GM18858 (cell line): ENCODE measurements at regions not wholly inside any gene's neighbourhood (a gene's known extent, or its start where the extent isn't known, plus 50 kb on each side); places are given as distances from the start of the nearest gene placed in this dataset.

ENCODE experiments used
- ATAC-seq: cut with Tn5 transposase; IDR thresholded peaks from one replicate; pipeline ENCODE4 v1.9.1; 2021; ENCODE audit not compliant: unreplicated experiment

DNA sequence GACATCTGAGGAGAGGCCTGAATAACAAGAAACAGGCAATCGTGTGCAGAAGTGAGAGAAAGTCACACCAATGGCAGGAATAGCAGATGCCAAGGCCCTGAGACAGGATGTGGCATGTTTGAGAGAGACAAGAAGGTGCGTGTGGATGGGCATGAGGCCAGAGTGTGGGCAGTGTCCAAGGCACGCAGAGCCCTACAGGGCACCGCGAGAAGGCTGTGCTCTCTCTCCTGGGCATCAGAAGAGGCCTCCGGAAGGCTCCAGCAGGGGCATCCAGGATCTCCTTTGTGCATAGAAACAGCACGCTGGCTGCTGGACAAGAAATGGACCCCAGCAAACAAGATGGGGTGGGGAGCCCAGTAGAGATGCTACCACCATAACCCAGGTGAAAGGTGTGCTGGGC is 239.0 kb upstream of the RAB6C start:
- no peak for ATAC-seq

DNA sequence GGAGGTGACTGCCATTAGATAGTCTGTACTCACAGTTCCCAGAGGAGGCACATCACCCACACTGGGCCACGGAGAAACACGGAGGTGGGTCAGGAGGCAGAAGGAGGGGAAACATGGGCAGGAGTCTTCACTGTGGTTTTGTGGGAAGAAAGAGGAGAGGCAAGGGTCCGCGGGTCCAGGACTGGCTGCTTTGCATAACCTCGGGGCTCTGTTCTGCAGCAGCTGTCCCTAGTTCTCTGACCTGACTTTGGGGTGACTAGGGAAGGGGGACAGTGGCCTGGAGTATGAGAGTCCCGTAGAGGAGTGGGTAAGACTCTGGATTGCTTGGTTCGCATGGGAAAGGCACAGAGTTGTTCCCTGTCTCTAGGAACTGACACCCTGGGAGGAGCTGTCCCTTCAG is 238.3 kb upstream of the RAB6C start:
- no peak for ATAC-seq

DNA sequence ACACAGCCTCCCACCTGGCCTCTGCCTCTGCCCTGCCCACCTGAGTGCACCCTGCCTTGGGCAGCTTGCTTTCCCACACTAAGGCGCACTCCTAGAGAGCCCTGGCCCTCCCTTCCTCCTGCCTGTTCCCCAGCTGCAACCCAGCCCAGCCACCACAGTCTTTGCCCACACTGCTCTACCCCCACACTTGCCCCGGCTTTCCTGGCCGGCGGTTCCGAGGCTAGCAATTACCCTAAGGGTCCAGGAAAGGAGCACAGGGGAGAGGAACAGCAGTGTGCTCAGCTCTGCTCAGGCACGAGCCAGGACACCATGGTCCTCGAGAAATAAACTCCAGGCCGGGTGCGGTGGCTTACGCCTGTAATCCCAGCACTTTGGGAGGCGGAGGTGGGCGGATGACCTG is 237.8 kb upstream of the RAB6C start:
- ATAC-seq, result no peak

DNA sequence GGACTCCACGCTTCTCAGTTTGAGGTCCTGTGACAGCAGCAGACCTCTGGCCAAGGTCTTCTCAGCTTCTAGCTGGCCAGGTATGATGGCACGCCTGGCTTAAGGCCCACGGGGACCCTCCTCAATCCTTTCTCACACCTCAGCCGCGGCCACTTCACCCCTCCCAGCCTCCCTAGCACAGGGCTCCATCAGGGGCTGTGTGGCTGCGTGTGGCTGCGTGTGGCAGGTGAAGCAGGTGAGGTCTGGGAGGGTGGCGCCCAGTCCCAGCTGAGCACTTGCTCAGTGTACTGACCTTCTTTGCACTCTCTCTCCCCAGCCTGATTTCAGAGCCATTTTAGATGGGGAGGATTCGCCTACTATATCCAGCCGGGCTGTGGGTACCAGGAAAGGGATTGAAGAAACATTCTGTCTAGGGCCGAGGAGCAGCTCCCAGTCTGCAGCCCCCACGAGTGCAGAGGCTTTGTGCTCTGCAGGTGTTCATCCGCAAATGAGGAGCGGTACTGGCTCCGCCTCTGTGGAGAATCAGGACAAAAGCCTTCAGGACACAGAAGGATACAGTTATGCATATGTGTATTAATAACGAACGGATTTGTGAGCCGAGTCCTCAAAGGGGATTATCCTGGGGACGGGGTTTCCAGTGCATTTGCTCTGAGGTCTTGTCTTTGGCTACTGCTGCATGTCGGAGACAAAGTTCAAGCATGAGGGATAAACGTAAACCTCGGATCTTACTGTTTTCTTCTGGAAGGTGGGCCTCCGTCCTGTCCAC is 236.9 kb upstream of the RAB6C start:
- no peak for ATAC-seq

DNA sequence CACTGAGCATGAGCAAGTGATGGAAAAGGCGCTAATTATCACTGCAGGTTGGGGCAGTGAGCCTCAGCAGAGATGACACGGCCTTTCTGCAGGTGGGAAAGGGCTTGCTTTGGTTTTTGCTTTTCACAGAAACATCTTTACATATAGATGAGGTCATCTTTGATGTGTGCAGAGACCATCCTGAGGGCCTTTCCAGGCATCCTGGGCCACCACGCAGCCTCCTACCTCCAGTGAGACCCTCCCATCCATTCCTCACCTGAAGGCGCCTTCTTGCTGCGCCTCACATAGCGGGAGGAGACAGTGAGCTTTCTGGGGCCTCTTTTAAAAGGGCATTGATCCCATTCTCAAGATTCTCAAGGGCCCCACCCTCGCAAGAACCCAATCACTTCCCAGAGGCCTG is 235.3 kb upstream of the RAB6C start:
- ATAC-seq, result no peak

DNA sequence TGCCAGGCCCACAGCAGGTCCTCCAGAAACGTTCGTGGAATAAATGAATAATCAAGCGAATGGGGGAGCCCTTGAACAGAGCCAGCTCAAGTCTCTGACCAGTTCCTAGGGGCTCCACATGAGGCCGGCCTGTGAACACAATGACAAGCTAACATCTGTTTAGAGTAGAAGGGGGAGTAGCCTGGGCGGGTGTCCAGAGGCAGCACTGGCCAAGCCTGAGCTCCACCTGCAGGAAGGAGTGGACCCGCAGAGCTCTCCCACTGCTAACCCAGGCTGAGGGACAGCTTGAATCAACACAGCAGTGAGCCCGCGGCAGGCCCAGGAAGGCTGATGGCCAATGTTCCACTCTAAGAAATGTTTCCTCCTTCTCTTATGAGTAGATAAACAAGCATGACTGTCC is 234.8 kb upstream of the RAB6C start:
- no peak for ATAC-seq

DNA sequence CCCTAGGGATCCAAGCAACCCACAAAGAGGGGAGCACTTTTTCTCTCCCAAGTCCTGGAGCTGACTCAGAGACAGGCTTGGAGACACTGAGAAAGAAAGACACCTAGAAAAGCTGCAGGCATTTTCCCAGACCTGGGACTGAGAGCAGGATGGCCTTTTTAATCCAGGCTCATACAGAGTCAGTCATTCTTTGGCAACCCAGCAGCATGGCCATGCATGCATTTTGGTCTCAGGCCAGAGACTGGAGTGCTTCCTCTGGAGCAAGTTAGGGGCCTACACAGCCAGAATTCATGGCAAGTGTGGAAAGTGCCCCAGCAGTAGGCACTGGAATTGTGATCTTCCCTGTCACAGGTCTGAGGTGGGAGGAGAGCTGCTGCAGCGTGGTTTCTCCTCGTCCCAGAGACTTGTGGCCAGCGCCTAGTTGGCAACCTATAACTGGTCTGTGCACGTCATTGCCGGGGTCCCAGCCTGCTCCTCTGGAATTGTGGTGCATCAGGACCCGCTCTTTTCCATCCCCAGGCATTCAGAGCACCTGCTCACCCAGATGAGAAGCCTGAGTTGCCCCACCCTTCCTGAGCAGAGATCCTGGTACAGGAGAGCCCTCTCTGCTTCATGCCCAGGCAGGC is 231.9 kb upstream of the RAB6C start:
- ATAC-seq, result no peak

DNA sequence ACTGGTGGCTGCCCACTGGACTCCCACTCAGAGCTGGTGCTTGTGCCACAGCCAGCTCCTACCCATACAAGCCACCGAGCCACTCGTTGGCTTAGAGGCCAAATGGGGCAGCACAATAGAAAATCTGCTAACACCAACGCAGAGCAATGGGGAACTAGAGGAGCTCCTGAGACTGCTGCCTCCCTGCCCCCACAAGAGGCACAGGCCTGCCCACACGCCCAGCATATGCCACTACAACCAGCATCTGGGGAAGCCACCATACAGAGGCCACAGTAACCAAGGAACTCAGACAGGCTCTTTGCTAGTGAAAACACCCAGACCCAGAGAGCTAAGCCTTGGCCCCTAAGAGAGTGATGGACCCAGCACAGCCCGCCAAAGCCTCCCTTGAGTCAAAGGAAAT is 231.2 kb upstream of the RAB6C start:
- ATAC-seq, result no peak

DNA sequence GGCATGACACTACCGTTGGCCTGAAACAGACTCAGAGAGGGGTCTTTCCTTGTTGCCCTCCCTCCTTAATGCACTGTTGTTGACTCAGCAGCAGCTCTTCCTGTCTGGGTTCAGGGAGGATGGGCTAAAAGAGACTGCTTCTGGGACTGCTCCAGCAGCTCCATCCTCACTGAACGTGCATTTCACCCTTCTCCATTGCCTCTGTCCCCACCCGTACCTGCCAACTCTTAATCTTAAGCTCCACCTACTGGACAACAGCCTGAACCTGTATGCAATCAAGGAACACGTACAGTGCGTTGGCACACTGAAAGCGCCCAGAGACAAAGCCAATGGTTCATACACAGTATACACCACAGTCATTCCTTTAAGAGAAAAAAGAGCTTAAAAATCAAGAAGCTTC is 230.8 kb upstream of the RAB6C start:
- ATAC-seq, result no peak

DNA sequence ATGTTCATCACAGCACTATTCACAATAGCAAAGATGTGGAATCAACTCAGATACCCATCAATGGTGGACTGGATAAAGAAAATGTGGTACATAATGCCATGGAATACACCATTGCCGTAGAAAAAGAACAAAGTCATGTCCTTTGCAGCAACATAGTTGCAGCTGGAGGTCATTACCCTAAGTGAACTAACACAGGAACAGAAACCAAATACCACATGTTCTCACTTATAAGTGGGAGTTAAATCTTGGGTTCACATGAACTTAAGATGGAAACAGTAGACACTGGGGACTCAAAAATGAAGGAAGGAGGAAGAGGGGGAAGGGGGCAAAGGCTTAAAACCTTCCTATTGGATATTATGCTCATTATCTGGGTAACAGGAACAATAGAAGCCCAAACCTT is 228.1 kb upstream of the RAB6C start:
- ATAC-seq, result no peak

DNA sequence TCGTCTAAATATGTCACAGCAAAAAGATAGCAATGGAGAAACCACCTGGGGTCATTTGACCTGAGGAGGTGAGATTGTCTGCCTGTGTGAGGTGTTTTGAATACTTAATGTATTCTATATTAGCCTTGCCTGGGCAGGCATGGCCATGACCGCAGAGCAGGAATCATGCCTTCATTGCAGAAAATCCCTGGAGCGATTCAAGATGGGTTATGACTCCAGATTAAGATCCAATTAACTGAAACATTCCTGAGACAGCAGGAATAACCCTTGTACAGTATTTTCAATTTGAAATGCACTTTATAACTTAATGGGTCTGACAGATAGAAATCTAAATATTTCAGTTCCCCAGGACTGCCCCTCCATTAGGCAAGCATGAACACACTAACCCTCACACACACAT is 227.3 kb upstream of the RAB6C start:
- no peak for ATAC-seq

DNA sequence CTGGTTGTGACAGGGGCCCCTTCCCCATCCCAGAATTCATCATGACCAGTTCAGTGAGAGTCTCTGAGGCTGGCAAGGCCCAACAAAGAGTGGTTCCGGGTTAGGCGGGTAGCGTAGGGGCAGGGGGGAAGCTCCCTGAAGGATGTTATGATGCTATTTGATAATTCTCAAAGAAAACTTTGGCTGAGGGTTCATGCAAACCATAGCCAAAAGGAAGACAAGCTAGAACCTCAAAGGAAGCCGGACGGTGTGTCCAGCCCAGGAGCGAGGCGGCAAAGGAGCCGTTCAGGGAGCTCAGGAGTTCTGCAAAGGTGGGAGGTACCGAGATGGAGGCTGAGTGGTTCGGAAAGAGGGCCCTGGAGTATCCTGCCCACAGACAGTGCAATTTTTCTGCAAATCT is 226.8 kb upstream of the RAB6C start:
- no peak for ATAC-seq

DNA sequence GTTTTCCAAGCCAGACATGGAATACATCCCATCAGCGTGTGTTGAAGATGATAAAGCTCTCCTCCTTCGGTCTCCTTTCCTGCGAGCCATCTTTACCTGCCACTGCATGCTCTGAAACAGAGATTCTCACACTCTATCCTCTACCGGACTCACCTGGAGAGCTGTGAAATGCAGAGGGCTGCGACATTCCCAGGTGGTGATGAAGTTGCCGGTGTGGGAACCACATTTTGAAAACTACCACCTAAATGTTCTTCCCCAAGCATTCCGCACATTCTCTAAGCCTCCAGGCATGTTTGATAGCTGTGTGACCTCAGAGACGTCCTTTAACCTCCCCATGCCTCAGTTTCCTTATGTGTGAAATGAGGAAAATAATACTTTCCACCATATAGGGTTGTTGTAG is 226.2 kb upstream of the RAB6C start:
- ATAC-seq, result no peak

DNA sequence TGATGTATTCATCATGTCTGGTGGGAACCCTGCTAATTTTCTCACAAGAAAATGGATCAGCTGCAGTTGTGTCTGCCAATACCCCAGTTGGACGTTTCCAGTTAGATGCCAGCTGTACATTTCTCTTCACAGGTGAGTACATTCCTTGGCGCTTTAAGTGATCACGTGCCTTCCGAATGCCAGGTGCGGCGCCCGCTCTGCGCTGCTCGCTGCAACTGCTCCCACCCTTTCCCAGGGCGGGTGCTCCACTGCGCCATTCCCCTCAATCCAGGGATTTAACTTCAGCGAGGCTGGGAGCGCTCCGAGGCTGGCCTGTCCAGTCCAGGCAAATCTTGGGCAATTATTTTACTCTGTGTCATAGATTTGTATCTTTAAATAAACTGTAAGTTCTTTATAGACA is 225.0 kb upstream of the RAB6C start:
- ATAC-seq, result no peak

DNA sequence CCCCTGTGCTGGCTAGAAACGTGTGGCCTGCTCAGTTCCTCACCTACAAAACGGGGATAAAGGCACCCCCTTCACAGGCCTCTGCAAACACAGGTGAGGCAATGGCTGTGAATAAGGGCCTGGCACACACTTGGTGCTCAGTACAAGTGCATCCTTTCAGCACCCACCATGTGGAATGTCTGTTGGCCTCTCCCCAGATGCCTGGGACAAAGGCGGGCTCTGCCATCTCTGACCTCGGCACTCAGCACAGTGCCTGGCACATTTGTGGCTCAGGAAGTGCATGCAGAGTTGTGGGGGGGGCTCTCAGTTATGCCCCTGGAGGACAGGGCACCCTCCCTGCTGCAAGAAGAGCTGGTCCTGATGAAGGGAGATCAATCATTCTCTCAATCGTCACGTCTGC is 224.6 kb upstream of the RAB6C start:
- no peak for ATAC-seq

DNA sequence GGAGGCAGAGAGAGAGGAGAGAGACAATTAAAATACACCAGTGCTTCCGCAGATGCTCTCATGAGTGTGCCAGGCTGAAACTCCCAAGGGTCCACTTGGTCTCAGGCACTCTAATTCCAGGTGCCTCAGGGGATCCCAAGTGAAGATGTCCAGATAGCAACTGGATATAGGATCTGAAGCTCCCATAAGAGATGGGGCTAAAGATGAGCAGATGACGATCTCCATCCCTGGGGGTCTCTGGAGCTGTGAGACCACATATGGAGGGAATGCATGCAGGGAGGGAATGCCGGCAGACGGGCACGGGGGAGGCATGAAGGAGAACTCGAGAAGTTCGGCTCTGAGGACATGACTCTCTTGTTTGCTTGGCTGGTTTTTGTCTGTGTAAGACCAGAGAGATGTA is 223.7 kb upstream of the RAB6C start:
- no peak for ATAC-seq

DNA sequence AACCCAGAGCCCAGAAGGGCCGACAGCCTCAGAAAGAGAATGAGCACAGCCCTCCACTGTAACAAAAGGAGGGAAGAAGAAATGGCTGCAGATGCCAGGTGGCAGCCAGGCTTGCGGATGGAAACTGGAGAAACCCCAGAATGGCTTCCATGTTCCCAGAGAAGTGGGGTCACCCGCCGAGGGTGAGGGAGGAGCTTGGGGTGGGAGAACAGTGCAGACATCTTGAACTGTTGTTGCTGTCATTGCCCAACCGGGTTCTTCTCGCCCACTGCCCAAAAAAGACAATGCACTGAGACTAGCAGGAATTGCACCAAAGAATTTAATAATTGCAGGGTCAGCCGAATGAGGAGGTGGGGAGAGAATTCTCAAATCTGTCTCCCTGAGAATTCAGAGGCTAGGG is 223.2 kb upstream of the RAB6C start:
- ATAC-seq, result no peak

DNA sequence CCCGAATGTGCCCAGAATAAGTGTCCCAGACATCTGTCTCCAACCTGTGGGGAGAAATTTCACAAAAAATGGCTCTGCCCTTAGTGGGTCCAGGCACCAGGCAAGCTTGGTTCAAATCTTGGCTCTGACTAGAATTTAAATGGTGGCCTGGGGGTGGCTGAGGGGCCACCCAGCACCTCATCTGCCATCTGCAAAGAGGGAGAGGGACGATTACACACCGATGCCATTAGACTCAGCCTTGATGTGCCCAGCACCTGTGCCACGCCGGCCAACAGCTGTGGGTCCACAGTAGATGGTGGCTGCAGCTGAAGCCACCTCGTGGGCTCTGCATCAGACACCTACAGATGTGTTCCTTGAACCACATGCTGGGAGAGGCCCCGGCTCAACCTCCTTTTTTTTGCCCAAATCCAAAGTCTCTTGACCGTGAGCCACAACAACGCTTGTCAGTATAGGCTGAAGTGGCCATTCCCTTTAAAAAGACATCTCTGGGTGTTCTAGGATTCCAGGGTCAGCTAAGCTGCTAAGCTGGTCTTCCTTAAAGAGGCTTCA is 222.0 kb upstream of the RAB6C start:
- ATAC-seq, result no peak

DNA sequence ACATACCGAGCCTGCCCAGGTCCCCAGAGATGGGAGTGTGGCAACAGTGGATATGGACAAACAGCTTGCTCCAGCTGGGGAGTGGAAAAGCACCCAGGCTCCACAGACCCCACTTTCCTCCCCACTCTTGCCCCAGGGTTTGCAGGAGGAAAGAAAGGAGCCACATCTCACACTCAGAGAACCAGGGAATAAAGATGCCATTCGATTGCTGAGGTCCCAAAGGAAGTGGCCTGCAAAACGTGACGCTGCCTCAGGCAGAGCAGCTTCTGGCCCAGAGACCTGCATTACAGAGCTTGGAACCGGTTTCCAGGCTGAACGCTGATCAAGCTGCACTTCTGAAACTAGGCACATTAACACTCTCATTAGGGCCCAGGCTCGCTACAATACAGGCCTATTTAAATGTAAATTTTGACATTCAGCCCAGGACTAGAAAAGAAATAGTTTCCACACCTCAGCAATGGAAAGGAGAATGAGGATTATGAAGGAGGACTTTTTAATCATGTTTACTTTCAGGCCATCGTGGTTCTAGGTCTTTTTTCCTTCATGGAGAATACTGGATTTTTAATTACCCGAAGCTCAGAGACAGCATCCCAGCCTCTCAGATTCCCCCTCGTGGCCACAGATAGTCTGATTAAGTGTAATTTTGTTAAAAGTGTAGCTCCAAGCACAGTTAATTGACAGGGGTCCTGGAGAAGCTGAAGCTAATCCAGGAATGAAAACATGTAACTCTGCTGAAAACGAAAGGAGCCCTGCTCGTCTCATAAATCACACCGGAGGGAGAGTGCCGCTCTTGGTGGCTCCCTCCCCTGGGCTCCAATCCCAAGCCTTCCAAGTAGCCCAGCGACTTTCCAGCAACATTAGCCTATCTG is 221.3 kb upstream of the RAB6C start:
- ATAC-seq, result no peak

DNA sequence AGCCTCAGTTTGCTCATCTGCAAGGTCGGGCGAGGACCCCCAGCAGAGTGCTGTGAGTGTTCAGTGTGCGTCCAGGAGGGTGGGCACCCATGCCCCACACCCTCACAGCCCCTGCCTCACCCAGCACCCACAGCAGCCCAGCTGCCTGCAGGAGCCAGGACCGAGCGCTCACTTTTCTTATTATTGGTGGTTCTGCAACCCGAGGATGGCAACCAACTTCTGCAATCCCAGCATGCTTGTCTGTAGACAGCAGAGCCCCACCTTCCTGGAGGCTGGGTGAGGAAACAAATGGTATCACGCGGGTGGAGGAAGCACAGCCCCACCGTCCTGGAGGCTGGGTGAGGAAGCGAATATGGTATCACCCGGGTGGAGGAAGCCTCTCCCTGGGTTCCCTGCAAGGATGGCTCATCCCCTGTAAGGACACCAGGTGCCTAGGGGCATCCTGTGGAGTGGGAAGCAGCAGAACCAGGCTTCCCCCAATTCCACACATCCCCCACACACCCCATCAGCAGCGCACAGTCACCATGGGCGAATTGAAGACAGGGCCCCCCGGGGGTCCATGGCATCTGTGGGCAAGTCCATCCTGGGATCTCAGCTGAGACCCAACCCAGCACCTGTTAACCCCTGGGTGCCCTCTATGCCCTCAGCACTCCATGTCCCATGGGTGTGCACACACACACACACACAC is 220.5 kb upstream of the RAB6C start:
- ATAC-seq, result no peak

DNA sequence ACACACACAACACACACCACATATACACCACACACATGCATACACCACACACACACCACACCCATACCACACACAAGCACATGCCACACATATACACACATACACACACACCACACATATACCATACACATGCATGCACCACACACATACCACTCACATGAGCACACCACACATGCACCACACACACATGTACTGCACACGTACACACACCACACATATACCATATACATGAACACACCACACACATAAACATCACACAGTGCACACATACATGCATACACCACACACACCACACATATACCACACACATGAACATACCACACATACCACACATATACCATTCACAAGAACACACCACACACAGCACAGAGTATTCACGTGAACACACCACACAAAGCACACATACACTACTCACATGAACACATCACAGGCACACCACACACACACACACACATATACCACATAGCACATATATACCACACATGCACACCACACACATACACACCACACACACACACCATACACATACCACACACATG is 219.9 kb upstream of the RAB6C start:
- no peak for ATAC-seq
